ENCODE measurements at regions not wholly inside any gene's neighbourhood (a gene's known extent, or its start where the extent isn't known, plus 50 kb on each side); places are given as distances from the start of the nearest gene placed in this dataset.

DNA sequence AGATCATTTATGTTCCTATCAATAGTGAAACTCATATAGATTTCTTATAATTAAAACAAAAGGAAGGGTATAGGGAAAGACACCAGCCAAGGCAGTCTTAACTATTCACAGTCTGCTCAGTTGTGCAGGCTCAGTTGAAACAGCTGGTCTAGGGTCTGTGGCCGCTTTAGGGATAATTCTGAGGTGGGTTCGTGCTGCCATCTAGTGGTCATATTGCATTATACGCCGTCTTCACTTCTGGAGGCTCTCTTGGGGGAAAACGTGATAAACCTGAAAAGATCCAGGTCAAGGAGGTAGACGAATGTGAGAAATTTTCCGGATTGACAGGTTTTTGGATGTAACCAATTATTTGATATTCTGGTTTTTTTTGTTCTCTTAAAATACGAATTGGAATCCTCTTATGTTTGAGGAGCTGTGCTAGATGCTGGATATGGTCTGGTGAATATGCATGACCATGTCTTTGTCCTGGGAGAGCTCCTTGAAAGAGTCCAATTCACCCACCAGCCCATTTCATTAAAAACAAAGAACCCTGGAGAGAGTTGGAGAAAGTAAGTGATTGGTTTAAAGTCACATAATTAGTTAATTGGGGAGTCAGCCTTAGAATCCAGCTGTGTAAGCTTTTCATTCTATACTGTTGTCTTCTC lies 492.4 kb downstream of the PLCL1 start:
- intact Hi-C loops (cut with micrococcal nuclease; ENCODE audit: unreplicated experiment): loop anchor here (1.0 to 5.0 kb wide), 4 partner anchors 154 to 589 kb away; partner anchors contain the start of gene MARS2
- DNase-seq (ENCODE audit: low spot score): peak; percentile 76
- CTCF ChIA-PET: interaction anchor here (0.5 to 1.3 kb wide), 6 partner anchors 240 to 872 kb away, joined by 3 to 5 read pairs (median 4); partner anchors contain the start of gene PLCL1
- no peak overlapping the region for H3K27ac ChIP-seq (ENCODE audit: low read depth, low read length, poor library complexity, severe bottlenecking)
- H3K4me1 ChIP-seq (ENCODE audit: insufficient read depth, low read length, poor library complexity, severe bottlenecking): no peaks in the 10 kb centered on the region
- peaks cover 4% of the 10 kb centered on the region for H3K27me3 ChIP-seq (replicated peaks; ENCODE audit: insufficient read depth, low read depth, low read length, poor library complexity)
- H3K9me3 ChIP-seq (ENCODE audit: low read depth, low read length, poor library complexity, severe bottlenecking): no peaks in the 10 kb centered on the region
- H3K36me3 ChIP-seq (ENCODE audit: insufficient read depth, low read length, poor library complexity, severe bottlenecking): no peaks in the 10 kb centered on the region
- POLR2A ChIA-PET (ENCODE audit: low non-redundant PET): no interaction called here
- TF ChIP-seq, protein P1, sequence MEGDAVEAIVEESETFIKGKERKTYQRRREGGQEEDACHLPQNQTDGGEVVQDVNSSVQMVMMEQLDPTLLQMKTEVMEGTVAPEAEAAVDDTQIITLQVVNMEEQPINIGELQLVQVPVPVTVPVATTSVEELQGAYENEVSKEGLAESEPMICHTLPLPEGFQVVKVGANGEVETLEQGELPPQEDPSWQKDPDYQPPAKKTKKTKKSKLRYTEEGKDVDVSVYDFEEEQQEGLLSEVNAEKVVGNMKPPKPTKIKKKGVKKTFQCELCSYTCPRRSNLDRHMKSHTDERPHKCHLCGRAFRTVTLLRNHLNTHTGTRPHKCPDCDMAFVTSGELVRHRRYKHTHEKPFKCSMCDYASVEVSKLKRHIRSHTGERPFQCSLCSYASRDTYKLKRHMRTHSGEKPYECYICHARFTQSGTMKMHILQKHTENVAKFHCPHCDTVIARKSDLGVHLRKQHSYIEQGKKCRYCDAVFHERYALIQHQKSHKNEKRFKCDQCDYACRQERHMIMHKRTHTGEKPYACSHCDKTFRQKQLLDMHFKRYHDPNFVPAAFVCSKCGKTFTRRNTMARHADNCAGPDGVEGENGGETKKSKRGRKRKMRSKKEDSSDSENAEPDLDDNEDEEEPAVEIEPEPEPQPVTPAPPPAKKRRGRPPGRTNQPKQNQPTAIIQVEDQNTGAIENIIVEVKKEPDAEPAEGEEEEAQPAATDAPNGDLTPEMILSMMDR (conservative IDR thresholded peaks at IDR 0.05; ENCODE audit: low read depth, low read length): peak; percentile 74
- TF ChIP-seq EZH2 (IDR thresholded peaks at IDR 0.05; ENCODE audit: borderline replicate concordance, low read depth, low read length, poor library complexity, severe bottlenecking): no peak
- no peak overlapping the region for H3K4me3 ChIP-seq (ENCODE audit: low read depth, low read length, poor library complexity, severe bottlenecking)
- BruUV-seq (replicated peaks): no TSS peak

DNA sequence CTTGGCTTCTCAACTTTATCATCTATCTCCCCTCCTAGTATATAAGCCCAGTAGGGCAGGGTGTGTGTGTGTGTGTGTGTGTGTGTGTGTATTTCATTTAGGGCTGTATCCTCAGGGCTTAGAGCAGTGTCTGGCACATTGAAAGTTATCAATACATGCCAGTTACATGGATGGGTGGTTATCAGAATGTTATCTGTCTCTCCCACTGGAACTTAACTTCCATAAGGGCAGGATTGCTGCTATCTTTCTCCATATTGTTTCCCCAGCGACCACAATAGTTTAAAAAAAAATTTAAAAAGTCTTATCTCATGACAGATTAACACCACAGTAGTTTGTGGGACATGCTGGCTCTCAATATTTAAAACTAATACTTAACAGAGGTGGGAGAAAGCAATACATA lies 488.9 kb downstream of the PLCL1 start:
- H3K4me1 ChIP-seq (ENCODE audit: insufficient read depth, low read length, poor library complexity, severe bottlenecking): no peaks in the 10 kb centered on the region
- DNase-seq (ENCODE audit: low spot score): no peak
- ChIA-PET CTCF (no interaction called here), POLR2A (ENCODE audit: low non-redundant PET) (no interaction called here)
- H3K27me3 ChIP-seq (replicated peaks; ENCODE audit: insufficient read depth, low read depth, low read length, poor library complexity): no peaks in the 10 kb centered on the region
- H3K36me3 ChIP-seq (ENCODE audit: insufficient read depth, low read length, poor library complexity, severe bottlenecking): no peaks in the 10 kb centered on the region
- no peak overlapping the region for H3K4me3 ChIP-seq (ENCODE audit: low read depth, low read length, poor library complexity, severe bottlenecking)
- H3K9me3 ChIP-seq (ENCODE audit: low read depth, low read length, poor library complexity, severe bottlenecking): no peaks in the 10 kb centered on the region
- H3K27ac ChIP-seq (ENCODE audit: low read depth, low read length, poor library complexity, severe bottlenecking): no peak overlapping the region
- intact Hi-C loops (cut with micrococcal nuclease; ENCODE audit: unreplicated experiment): no loop called here
- no peak for TF ChIP-seq EZH2 (IDR thresholded peaks at IDR 0.05; ENCODE audit: borderline replicate concordance, low read depth, low read length, poor library complexity, severe bottlenecking)
- TF ChIP-seq, protein P1 (conservative IDR thresholded peaks at IDR 0.05; ENCODE audit: low read depth, low read length): no peak
- no TSS peak for BruUV-seq (replicated peaks)

DNA sequence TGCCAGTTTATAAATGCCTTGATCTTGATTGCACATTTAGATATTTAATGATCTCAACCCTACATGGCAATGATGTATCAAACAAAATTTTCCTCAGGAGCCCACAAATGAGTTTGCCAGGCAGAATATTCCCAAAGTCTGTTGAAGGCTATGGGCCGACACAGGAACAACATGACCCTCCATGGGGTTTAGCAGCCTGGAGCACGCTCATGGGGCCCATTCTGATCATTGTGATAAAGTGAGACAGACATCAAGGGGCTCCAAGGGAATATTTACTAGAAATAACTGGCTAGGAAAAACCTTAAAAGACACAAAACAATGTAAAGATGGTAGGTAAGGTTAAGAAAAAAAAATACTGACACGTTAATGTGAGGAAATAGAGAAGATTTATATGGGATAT lies 485.4 kb downstream of the PLCL1 start:
- no peaks in the 10 kb centered on the region for H3K9me3 ChIP-seq (ENCODE audit: low read depth, low read length, poor library complexity, severe bottlenecking)
- DNase-seq (ENCODE audit: low spot score): no peak

More for the DNA sequence above, 485.4 kb downstream of the PLCL1 start:
- CTCF ChIA-PET: no interaction called here
- no peaks in the 10 kb centered on the region for H3K4me1 ChIP-seq (ENCODE audit: insufficient read depth, low read length, poor library complexity, severe bottlenecking)
- POLR2A ChIA-PET (ENCODE audit: low non-redundant PET): no interaction called here
- H3K36me3 ChIP-seq (ENCODE audit: insufficient read depth, low read length, poor library complexity, severe bottlenecking): no peaks in the 10 kb centered on the region
- H3K27ac ChIP-seq (ENCODE audit: low read depth, low read length, poor library complexity, severe bottlenecking): no peak overlapping the region
- H3K27me3 ChIP-seq (replicated peaks; ENCODE audit: insufficient read depth, low read depth, low read length, poor library complexity): peaks cover 4% of the 10 kb centered on the region
- no peak overlapping the region for H3K4me3 ChIP-seq (ENCODE audit: low read depth, low read length, poor library complexity, severe bottlenecking)
- TF ChIP-seq, protein P1 (conservative IDR thresholded peaks at IDR 0.05; ENCODE audit: low read depth, low read length): no peak
- no peak for TF ChIP-seq EZH2 (IDR thresholded peaks at IDR 0.05; ENCODE audit: borderline replicate concordance, low read depth, low read length, poor library complexity, severe bottlenecking)
- intact Hi-C loops (cut with micrococcal nuclease; ENCODE audit: unreplicated experiment): no loop called here
- no TSS peak for BruUV-seq (replicated peaks)

Data from A673 (cell line).